ENCODE measurements at regions not wholly inside any gene's neighbourhood (a gene's known extent, or its start where the extent isn't known, plus 50 kb on each side); places are given as distances from the start of the nearest gene placed in this dataset.
"Not testable (repeated sequence)": the region's sequence is repeated elsewhere in the genome, so short reads cannot be mapped to it uniquely, and the experiment has no call there.

GRCh38 chr17:68674029-68674925 is 73.1 kb upstream of the FAM20A start:
- no peak for DNase-seq
- H3K36me3 Mint-ChIP-seq (ENCODE audit: unreplicated experiment), result no peaks in the 10 kb centered on the region

GRCh38 chr17:68670967-68671693 is 70.0 kb upstream of the FAM20A start:
- Mint-ChIP-seq H3K27ac (ENCODE audit: unreplicated experiment) (no peak overlapping the region), H3K9me3 (ENCODE audit: unreplicated experiment) (no peaks in the 10 kb centered on the region), H3K4me1 (ENCODE audit: low read depth, unreplicated experiment) (no peaks in the 10 kb centered on the region), H3K27me3 (ENCODE audit: unreplicated experiment) (no peaks in the 10 kb centered on the region), H3K36me3 (ENCODE audit: unreplicated experiment) (no peaks in the 10 kb centered on the region), H3K4me3 (ENCODE audit: unreplicated experiment) (no peak overlapping the region)
- no peak for DNase-seq
- TF ChIP-seq CTCF (IDR thresholded peaks at IDR 0.05; ENCODE audit: partially characterized antibody, unreplicated experiment), result no peak

More at GRCh38 chr17:68674029-68674925, 73.1 kb upstream of the FAM20A start:
- no peak for TF ChIP-seq CTCF (IDR thresholded peaks at IDR 0.05; ENCODE audit: partially characterized antibody, unreplicated experiment)
- Mint-ChIP-seq H3K4me1 (ENCODE audit: low read depth, unreplicated experiment) (no peaks in the 10 kb centered on the region), H3K4me3 (ENCODE audit: unreplicated experiment) (no peak overlapping the region), H3K27ac (ENCODE audit: unreplicated experiment) (no peak overlapping the region), H3K27me3 (ENCODE audit: unreplicated experiment) (no peaks in the 10 kb centered on the region), H3K9me3 (ENCODE audit: unreplicated experiment) (no peaks in the 10 kb centered on the region)

- H3K27me3 Mint-ChIP-seq (ENCODE audit: unreplicated experiment); H3K27ac Mint-ChIP-seq (ENCODE audit: unreplicated experiment); H3K9me3 Mint-ChIP-seq (ENCODE audit: unreplicated experiment); H3K36me3 Mint-ChIP-seq (ENCODE audit: unreplicated experiment); H3K4me3 Mint-ChIP-seq (ENCODE audit: unreplicated experiment); DNase-seq; H3K4me1 Mint-ChIP-seq (ENCODE audit: low read depth, unreplicated experiment): not testable (repeated sequence)
Measured at GRCh38 chr17:68666438-68666837, 65.3 kb upstream of the FAM20A start.

- Mint-ChIP-seq H3K4me1 (ENCODE audit: low read depth, unreplicated experiment) (no peaks in the 10 kb centered on the region), H3K4me3 (ENCODE audit: unreplicated experiment) (no peak overlapping the region), H3K9me3 (ENCODE audit: unreplicated experiment) (no peaks in the 10 kb centered on the region), H3K27ac (ENCODE audit: unreplicated experiment) (no peak overlapping the region), H3K27me3 (ENCODE audit: unreplicated experiment) (no peaks in the 10 kb centered on the region), H3K36me3 (ENCODE audit: unreplicated experiment) (peaks cover 4% of the 10 kb centered on the region)
- DNase-seq, result no peak
- TF ChIP-seq CTCF (IDR thresholded peaks at IDR 0.05; ENCODE audit: partially characterized antibody, unreplicated experiment), result no peak
Measured at GRCh38 chr17:68665373-68665772, 64.2 kb upstream of the FAM20A start.

- no peaks in the 10 kb centered on the region for H3K4me1 Mint-ChIP-seq (ENCODE audit: low read depth, unreplicated experiment)
- H3K9me3 Mint-ChIP-seq (ENCODE audit: unreplicated experiment), result no peaks in the 10 kb centered on the region
- H3K4me3 Mint-ChIP-seq (ENCODE audit: unreplicated experiment), result no peak overlapping the region
- no peak overlapping the region for H3K27ac Mint-ChIP-seq (ENCODE audit: unreplicated experiment)
- no peak for TF ChIP-seq CTCF (IDR thresholded peaks at IDR 0.05; ENCODE audit: partially characterized antibody, unreplicated experiment)
- peaks cover 4% of the 10 kb centered on the region for H3K36me3 Mint-ChIP-seq (ENCODE audit: unreplicated experiment)
- DNase-seq, result no peak
- H3K27me3 Mint-ChIP-seq (ENCODE audit: unreplicated experiment), result no peaks in the 10 kb centered on the region
Measured at GRCh38 chr17:68662479-68662878, 61.3 kb upstream of the FAM20A start.

Data from glutamatergic neuron (in vitro differentiated cells).